Calu3 (cell line): ENCODE measurements at regions not wholly inside any gene's neighbourhood (a gene's known extent, or its start where the extent isn't known, plus 50 kb on each side); places are given as distances from the start of the nearest gene placed in this dataset.

Source experiments
- BruUV-seq: library from RNA; stranded (reverse); fragments of 400-500 nt; replicated peaks from 2 replicates; lab custom pipeline; 2021; lab: Mats Ljungman, UMichigan
- CTCF ChIA-PET: fragments of 300-600 bp; sonication (Branson Sonifier 250); formaldehyde crosslinking; loops from one replicate; lab custom pipeline; 2022; ENCODE audit warnings: antibody characterized with exemption; lab: Charles Lee
- DNase-seq: peaks from one replicate; pipeline ENCODE4 v3.0.0; 2022
- H3K27ac Mint-ChIP-seq: one replicate; pipeline ENCODE4 v1.8.0; 2022; ENCODE audit warnings: mixed read lengths; ENCODE audit not compliant: unreplicated experiment
- H3K27me3 Mint-ChIP-seq: one replicate; pipeline ENCODE4 v1.8.0; 2022; ENCODE audit warnings: mixed read lengths; ENCODE audit not compliant: unreplicated experiment
- H3K36me3 Mint-ChIP-seq: one replicate; pipeline ENCODE4 v1.8.0; 2022; ENCODE audit warnings: mild to moderate bottlenecking, moderate library complexity, mixed read lengths; ENCODE audit not compliant: insufficient read depth, unreplicated experiment
- H3K4me1 Mint-ChIP-seq: one replicate; pipeline ENCODE4 v1.8.0; 2022; ENCODE audit warnings: mild to moderate bottlenecking, low read depth, mixed read lengths; ENCODE audit not compliant: unreplicated experiment
- H3K4me3 Mint-ChIP-seq: one replicate; pipeline ENCODE4 v1.8.0; 2022; ENCODE audit warnings: mild to moderate bottlenecking, low read depth, moderate library complexity, mixed read lengths; ENCODE audit not compliant: unreplicated experiment
- H3K9me3 Mint-ChIP-seq: one replicate; pipeline ENCODE4 v1.8.0; 2022; ENCODE audit warnings: low read depth, mixed read lengths; ENCODE audit not compliant: unreplicated experiment
- CTCF ChIP-seq: fragments of 200-600 bp; IDR thresholded peaks from one replicate; pipeline ENCODE4 v1.8.0; 2022; ENCODE audit warnings: antibody characterized with exemption; ENCODE audit not compliant: unreplicated experiment
- intact Hi-C: fragments of 100-400 bp; cut with micrococcal nuclease; formaldehyde crosslinking; loops from one replicate; pipeline ENCODE4 v1.10.0; 2022; ENCODE audit not compliant: unreplicated experiment

DNA sequence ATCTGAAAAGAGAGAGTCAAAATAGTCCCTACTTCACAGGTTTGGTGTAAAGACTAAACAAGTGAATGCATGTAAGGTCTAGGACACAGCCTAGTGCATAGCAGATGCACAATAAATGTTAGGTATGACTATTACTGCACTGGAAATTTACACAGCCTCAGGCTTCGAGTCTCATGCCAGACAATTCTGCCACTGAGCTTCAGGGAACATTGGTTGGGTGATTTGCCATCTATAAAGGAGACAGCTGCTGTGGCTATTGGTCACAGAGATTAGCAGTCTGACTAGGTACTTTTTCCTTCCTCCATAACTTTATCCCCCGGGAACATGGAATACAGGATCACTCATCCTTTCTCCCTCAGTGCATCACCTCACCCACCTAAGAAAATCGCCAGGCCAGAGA is 89.2 kb downstream of the FAM124B start:
- TF ChIP-seq CTCF = no peak
- no TSS peak for BruUV-seq

GRCh38 chr2:224310943-224311625 is 90.8 kb downstream of the FAM124B start:
- CTCF ChIA-PET = no interaction called here
- Mint-ChIP-seq H3K27me3 (no peaks in the 10 kb centered on the region), H3K4me3 (no peak overlapping the region), H3K9me3 (no peaks in the 10 kb centered on the region), H3K27ac (no peak overlapping the region), H3K4me1 (peaks cover 6% of the 10 kb centered on the region), H3K36me3 (no peaks in the 10 kb centered on the region)
- intact Hi-C loops = no loop called here
- no peak for DNase-seq
- no peak for TF ChIP-seq CTCF
- BruUV-seq = no TSS peak

More for the DNA sequence above, 89.2 kb downstream of the FAM124B start:
- intact Hi-C loops = no loop called here
- CTCF ChIA-PET = interaction anchor here (1.0 kb wide), 1 partner anchor 273 kb away, joined by 3 read pairs; the partner anchor contains the start of gene CUL3
- Mint-ChIP-seq H3K27ac (no peak overlapping the region), H3K27me3 (peaks cover 9% of the 10 kb centered on the region), H3K4me3 (no peak overlapping the region), H3K9me3 (no peaks in the 10 kb centered on the region), H3K4me1 (peaks cover 6% of the 10 kb centered on the region), H3K36me3 (no peaks in the 10 kb centered on the region)
- DNase-seq = no peak

- BruUV-seq = no TSS peak
- Mint-ChIP-seq H3K4me3 (no peak overlapping the region), H3K9me3 (no peaks in the 10 kb centered on the region), H3K27ac (no peak overlapping the region), H3K36me3 (no peaks in the 10 kb centered on the region), H3K4me1 (peaks cover 6% of the 10 kb centered on the region), H3K27me3 (no peaks in the 10 kb centered on the region)
- CTCF ChIA-PET = no interaction called here
- intact Hi-C loops = no loop called here
- no peak for DNase-seq
- no peak for TF ChIP-seq CTCF
Observed at GRCh38 chr2:224309176-224309575, 92.7 kb downstream of the FAM124B start.

DNA sequence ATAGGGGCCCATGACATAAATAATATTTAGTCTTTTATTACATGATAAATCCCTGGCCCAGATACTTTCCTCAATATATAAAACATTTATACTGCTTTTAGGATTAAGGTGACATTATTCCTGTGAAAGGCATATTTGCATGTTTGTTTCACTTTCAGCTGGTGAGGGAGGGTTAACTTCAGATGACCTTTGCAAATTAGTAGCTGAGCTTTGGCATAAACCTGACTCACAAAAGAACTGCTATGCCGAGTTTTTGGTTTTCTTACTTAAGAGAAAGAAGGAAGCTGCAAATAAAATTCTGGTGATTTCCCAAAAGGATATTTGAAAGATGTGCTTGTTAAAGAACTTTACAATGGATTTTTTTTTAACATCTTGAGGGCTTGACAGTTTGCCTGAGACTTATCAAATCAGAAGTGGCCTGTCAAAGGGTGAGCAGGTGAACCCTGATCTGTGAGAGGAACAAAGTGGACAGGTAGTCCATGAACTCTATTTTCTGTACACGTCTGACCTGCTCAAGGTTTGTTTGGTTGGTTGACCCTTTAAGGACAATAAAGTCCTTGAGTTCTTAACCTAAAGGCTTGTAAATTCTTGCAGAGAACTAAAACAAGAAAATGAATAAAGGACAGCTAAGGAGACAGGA is 93.5 kb downstream of the FAM124B start:
- BruUV-seq = no TSS peak
- CTCF ChIA-PET = interaction anchor here (0.6 to 0.7 kb wide), 2 partner anchors 18 to 308 kb away, joined by 3 to 4 read pairs; no protein-coding TSS in a partner anchor
- Mint-ChIP-seq H3K27ac (no peak overlapping the region), H3K9me3 (no peaks in the 10 kb centered on the region), H3K27me3 (no peaks in the 10 kb centered on the region), H3K4me3 (no peak overlapping the region), H3K36me3 (no peaks in the 10 kb centered on the region), H3K4me1 (peaks cover 6% of the 10 kb centered on the region)
- intact Hi-C loops = no loop called here
- no peak for DNase-seq
- no peak for TF ChIP-seq CTCF
